ENCODE measurements at regions not wholly inside any gene's neighbourhood (a gene's known extent, or its start where the extent isn't known, plus 50 kb on each side); places are given as distances from the start of the nearest gene placed in this dataset.

DNA sequence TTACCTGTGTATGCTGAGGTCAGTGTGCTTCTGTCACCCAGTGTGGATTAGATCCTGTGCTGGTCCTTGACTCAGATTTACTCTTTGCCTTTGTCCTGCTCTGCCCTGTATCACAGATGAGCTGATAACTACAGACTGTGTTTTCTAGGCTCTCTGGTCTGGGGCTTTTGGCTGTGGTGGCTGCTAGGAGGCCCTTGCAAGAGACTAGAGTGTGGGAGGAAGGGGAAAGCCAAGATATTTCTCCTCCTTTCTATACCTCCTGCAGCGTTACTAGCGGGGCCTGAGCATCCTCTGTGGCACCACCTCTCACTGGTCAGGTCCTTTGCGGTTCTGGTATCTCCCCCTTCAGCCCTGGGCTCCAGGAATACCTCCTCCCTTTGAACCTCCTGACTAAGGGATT lies 282.3 kb upstream of the TBC1D5 start:
- H3K9ac ChIP-seq (ENCODE audit: low read length) = no peak overlapping the region
- Mint-ChIP-seq H3K9me3 (ENCODE audit: unreplicated experiment) (peaks cover 4% of the 10 kb centered on the region), H3K27ac (ENCODE audit: unreplicated experiment) (no peak overlapping the region), H3K4me1 (ENCODE audit: low read depth, unreplicated experiment) (no peaks in the 10 kb centered on the region), H3K36me3 (ENCODE audit: low read depth, unreplicated experiment) (no peaks in the 10 kb centered on the region), H3K27me3 (ENCODE audit: low read depth, unreplicated experiment) (no peaks in the 10 kb centered on the region), H3K4me3 (ENCODE audit: unreplicated experiment) (no peak overlapping the region)
- H2AFZ ChIP-seq (ENCODE audit: low read depth, low read length) = no peak overlapping the region
- DNase-seq (ENCODE audit: low read depth) (no peak), FAIRE-seq (no peak)
- H3K27ac ChIP-seq (ENCODE audit: low read depth, low read length) = no peak overlapping the region
- no peak overlapping the region for H3K4me2 ChIP-seq (ENCODE audit: low read length)
- no peaks in the 10 kb centered on the region for H3K36me3 ChIP-seq (ENCODE audit: insufficient read depth, low read length)
- H3K79me2 ChIP-seq (ENCODE audit: insufficient read depth, low read length) = no peaks in the 10 kb centered on the region
- peaks cover 3% of the 10 kb centered on the region for H3K27me3 ChIP-seq (ENCODE audit: insufficient read depth, low read length)
- H3K9me3 ChIP-seq (ENCODE audit: insufficient read depth, low read depth, low read length) = no peaks in the 10 kb centered on the region
- TF ChIP-seq EZH2 (IDR thresholded peaks at IDR 0.05; ENCODE audit: insufficient read depth, low read length) = no peak
- TF ChIP-seq, protein P1, sequence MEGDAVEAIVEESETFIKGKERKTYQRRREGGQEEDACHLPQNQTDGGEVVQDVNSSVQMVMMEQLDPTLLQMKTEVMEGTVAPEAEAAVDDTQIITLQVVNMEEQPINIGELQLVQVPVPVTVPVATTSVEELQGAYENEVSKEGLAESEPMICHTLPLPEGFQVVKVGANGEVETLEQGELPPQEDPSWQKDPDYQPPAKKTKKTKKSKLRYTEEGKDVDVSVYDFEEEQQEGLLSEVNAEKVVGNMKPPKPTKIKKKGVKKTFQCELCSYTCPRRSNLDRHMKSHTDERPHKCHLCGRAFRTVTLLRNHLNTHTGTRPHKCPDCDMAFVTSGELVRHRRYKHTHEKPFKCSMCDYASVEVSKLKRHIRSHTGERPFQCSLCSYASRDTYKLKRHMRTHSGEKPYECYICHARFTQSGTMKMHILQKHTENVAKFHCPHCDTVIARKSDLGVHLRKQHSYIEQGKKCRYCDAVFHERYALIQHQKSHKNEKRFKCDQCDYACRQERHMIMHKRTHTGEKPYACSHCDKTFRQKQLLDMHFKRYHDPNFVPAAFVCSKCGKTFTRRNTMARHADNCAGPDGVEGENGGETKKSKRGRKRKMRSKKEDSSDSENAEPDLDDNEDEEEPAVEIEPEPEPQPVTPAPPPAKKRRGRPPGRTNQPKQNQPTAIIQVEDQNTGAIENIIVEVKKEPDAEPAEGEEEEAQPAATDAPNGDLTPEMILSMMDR (IDR thresholded peaks at IDR 0.05; ENCODE audit: insufficient read depth, low read depth, low read length) = no peak
- H3K4me3 ChIP-seq (ENCODE audit: insufficient read depth, low read depth, low read length) = no peak overlapping the region
- H3K4me1 ChIP-seq (ENCODE audit: insufficient read depth, low read length) = no peaks in the 10 kb centered on the region
- no peaks in the 10 kb centered on the region for H4K20me1 ChIP-seq (ENCODE audit: insufficient read depth, low read length)

- H3K9me3 Mint-ChIP-seq (ENCODE audit: unreplicated experiment) = no peaks in the 10 kb centered on the region
Observed at GRCh38 chr3:18019161-18019495, 276.7 kb upstream of the TBC1D5 start.

DNA sequence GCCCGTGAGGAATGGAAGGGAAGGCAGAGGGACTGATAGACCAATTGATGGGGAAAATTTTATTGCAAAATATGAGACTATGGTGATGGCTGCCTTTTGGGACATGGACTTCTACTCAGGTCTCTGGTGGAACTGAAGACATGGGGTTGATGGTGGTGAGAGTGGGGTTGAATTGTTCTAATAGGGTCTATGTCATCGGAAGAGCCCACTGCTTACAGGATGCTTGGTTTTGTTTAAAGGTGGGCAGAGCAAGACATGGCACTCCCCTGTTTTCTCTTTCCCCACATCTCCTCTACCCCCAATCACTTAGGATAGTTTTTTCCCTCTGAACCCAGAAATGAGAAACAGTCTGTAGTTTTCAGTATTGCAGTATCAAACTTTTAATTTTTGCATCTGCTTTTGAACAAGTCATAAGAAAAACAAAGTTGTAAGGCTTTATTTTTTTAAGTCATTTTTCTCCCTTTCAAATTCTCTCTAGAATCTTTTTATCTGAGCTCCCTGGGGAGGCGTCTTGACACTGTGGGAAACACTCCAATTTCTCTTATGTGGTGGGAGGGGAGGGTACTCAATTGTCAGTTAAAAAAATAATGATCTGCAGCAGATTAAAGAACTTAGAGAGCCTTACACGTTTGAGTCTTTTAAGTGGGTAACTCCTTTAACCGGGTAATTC lies 276.2 kb upstream of the TBC1D5 start:
- H3K27ac Mint-ChIP-seq (ENCODE audit: unreplicated experiment) = no peak overlapping the region

More at GRCh38 chr3:18019161-18019495, 276.7 kb upstream of the TBC1D5 start:
- Histone ChIP-seq H3K79me2 (ENCODE audit: insufficient read depth, low read length) (no peaks in the 10 kb centered on the region), H3K4me1 (ENCODE audit: insufficient read depth, low read length) (no peaks in the 10 kb centered on the region), H3K36me3 (ENCODE audit: insufficient read depth, low read length) (no peaks in the 10 kb centered on the region), H3K27me3 (ENCODE audit: insufficient read depth, low read length) (peaks cover 7% of the 10 kb centered on the region), H2AFZ (ENCODE audit: low read depth, low read length) (no peak overlapping the region), H3K4me2 (ENCODE audit: low read length) (no peak overlapping the region), H3K9me3 (ENCODE audit: insufficient read depth, low read depth, low read length) (no peaks in the 10 kb centered on the region), H3K9ac (ENCODE audit: low read length) (no peak overlapping the region), H3K4me3 (ENCODE audit: insufficient read depth, low read depth, low read length) (no peak overlapping the region), H3K27ac (ENCODE audit: low read depth, low read length) (no peak overlapping the region), H4K20me1 (ENCODE audit: insufficient read depth, low read length) (no peaks in the 10 kb centered on the region)
- Mint-ChIP-seq H3K36me3 (ENCODE audit: low read depth, unreplicated experiment) (no peaks in the 10 kb centered on the region), H3K27me3 (ENCODE audit: low read depth, unreplicated experiment) (no peaks in the 10 kb centered on the region), H3K27ac (ENCODE audit: unreplicated experiment) (no peak overlapping the region), H3K4me1 (ENCODE audit: low read depth, unreplicated experiment) (no peaks in the 10 kb centered on the region), H3K4me3 (ENCODE audit: unreplicated experiment) (no peak overlapping the region)
- no peak for DNase-seq (ENCODE audit: low read depth)
- FAIRE-seq = no peak
- TF ChIP-seq, protein P1 (IDR thresholded peaks at IDR 0.05; ENCODE audit: insufficient read depth, low read depth, low read length) = no peak
- TF ChIP-seq EZH2 (IDR thresholded peaks at IDR 0.05; ENCODE audit: insufficient read depth, low read length) = no peak

More for the DNA sequence above, 276.2 kb upstream of the TBC1D5 start:
- Histone ChIP-seq H4K20me1 (ENCODE audit: insufficient read depth, low read length) (no peaks in the 10 kb centered on the region), H3K4me1 (ENCODE audit: insufficient read depth, low read length) (no peaks in the 10 kb centered on the region), H3K9me3 (ENCODE audit: insufficient read depth, low read depth, low read length) (no peaks in the 10 kb centered on the region), H3K79me2 (ENCODE audit: insufficient read depth, low read length) (no peaks in the 10 kb centered on the region), H3K27me3 (ENCODE audit: insufficient read depth, low read length) (peaks cover 7% of the 10 kb centered on the region), H3K9ac (ENCODE audit: low read length) (no peak overlapping the region), H3K4me3 (ENCODE audit: insufficient read depth, low read depth, low read length) (no peak overlapping the region), H3K4me2 (ENCODE audit: low read length) (no peak overlapping the region), H3K36me3 (ENCODE audit: insufficient read depth, low read length) (no peaks in the 10 kb centered on the region), H2AFZ (ENCODE audit: low read depth, low read length) (no peak overlapping the region), H3K27ac (ENCODE audit: low read depth, low read length) (no peak overlapping the region)
- H3K27me3 Mint-ChIP-seq (ENCODE audit: low read depth, unreplicated experiment) = no peaks in the 10 kb centered on the region
- FAIRE-seq (no peak), DNase-seq (ENCODE audit: low read depth) (no peak)
- H3K4me1 Mint-ChIP-seq (ENCODE audit: low read depth, unreplicated experiment) = no peaks in the 10 kb centered on the region
- no peaks in the 10 kb centered on the region for H3K9me3 Mint-ChIP-seq (ENCODE audit: unreplicated experiment)
- H3K36me3 Mint-ChIP-seq (ENCODE audit: low read depth, unreplicated experiment) = no peaks in the 10 kb centered on the region
- no peak overlapping the region for H3K4me3 Mint-ChIP-seq (ENCODE audit: unreplicated experiment)
- TF ChIP-seq, protein P1 (IDR thresholded peaks at IDR 0.05; ENCODE audit: insufficient read depth, low read depth, low read length) = no peak
- TF ChIP-seq EZH2 (IDR thresholded peaks at IDR 0.05; ENCODE audit: insufficient read depth, low read length) = no peak

Data from astrocyte (in vitro differentiated cells and primary cell).